Activated gamma-delta T cell treated with Interleukin-2 at 50 U/mL for 16 hours (primary cell): ENCODE measurements at regions not wholly inside any gene's neighbourhood (a gene's known extent, or its start where the extent isn't known, plus 50 kb on each side); places are given as distances from the start of the nearest gene placed in this dataset.
"Not testable (repeated sequence)": the region's sequence is repeated elsewhere in the genome, so short reads cannot be mapped to it uniquely, and the experiment has no call there.

Experiments
- DNase-seq: peaks from one replicate; pipeline ENCODE4 v3.0.0-alpha.2; 2020

DNA sequence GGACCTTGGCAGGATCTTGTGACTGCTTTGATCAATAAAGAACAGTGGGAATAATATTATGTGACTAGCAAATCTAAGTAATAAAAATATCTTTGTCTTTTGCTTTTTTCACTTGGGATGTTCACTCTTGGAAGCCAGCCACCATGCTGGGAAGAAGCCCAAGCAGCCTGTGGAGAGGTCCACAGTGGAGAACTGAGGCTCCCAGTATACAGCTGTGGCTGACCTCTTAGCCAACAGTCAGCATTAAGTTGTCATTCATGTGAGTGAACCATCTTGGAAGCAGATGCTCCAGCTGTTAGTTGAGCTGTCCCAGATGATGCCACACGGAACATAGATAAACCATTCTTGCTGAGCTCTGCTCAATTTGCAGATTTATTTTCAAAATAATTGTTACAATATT, 160.0 kb downstream of the OSR1 start:
- no peak for DNase-seq

- DNase-seq = no peak
Measured at GRCh38 chr2:19195661-19196060, 162.8 kb downstream of the OSR1 start.

GRCh38 chr2:19189391-19189790, 169.0 kb downstream of the OSR1 start:
- DNase-seq = no peak

DNA sequence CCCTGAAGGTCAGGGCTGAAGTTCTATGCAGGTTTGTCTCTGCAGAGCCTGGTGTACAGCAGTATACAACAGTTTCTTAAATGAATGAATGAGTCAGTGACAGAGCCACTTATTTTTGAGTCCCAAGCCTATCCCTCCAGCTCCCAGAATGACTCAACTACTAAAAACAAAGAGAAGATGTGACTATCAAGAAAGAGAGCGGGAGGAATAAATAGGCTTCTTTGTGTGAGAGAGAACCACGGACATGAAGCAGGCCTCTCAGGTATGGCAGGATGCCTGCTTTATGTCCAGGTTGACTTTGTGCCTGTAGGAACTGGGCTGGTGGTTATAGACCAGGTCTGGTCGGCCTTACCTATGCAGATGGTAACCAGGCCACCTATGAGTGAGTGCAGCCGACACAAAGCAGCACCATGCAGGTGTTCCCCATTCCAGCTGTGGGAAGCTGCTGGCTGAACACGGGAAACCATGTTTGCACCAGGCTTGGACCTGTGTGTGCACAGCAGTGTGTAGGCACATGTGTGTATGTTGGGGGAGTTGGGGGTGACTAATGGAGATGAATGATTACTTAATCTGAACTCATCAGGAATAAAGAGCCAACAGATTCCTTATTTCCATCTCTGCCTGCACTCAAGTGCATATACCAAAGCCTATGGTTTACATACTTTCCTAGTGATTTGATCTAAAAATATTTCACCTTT, 171.0 kb downstream of the OSR1 start:
- DNase-seq = no peak

DNA sequence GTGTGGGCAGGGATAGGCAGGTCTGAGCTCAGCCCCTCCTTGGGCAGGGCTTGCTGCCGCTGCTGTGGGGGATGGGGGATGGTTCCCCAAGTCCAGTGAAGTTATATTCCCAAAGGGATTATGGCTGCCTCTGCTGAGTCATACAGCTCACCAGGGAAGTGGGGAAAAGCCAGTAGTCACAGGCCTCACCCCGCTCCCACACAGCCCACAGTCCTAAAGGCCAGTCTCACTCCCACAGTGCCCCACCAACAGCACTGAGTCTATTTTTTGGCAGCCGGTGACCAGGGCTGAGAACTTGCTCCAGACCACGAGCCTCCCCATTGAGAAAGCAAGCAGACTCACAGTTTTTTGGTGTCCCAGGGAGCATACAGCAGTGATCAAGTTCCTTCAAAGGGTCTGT, 173.3 kb downstream of the OSR1 start:
- DNase-seq = no peak

- DNase-seq = no peak
Measured at GRCh38 chr2:19178175-19178574, 180.2 kb downstream of the OSR1 start.

DNA sequence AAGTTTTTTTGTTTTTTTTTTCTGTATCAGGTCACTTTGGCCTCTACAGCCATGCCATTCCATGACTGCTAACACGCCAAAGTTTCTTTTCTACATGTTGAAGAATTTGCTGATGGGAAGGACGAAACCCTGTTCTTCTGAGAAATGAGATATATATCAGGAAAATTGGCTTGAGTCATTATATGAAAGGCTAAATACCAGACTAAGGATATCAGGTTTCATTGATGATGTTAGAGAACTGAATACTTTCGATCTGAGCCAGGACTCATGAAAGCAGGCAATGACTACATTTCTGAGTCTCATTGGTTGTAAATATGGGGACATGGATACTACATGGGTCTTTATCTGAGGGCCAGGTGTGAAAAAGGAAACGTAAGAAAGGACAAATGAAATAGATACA, 181.4 kb downstream of the OSR1 start:
- DNase-seq = no peak

DNA sequence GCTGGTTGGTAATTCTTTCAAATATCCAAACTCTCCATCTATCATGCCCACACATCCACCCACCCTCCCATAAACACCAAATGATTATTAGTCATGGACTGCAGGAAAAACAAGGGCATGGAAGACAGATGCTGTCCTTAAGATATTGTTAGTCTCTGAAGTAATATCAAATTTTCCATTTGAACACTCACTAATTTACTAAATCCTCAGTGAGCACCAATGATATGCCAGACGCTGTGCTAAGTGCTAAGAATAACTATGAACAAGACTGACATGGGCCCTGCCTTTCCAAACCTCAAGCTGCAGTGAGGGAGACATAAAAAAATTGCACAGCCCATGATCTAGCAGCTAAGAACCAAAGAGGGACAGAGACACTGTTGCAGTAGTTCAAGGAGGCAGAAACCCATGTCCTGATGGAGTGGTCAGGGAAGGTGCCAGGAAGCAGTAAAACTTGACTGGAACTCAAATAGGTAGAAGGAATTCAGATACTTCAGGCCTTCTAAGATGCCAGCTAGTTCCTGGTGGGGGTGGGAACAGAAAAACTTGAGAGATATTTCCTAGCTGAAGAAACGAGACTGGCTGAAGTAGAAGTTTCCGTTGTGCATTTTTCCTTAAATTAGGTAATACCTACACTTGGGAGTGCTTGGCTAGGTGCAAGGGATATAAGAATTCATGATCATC, 182.1 kb downstream of the OSR1 start:
- no peak for DNase-seq

DNA sequence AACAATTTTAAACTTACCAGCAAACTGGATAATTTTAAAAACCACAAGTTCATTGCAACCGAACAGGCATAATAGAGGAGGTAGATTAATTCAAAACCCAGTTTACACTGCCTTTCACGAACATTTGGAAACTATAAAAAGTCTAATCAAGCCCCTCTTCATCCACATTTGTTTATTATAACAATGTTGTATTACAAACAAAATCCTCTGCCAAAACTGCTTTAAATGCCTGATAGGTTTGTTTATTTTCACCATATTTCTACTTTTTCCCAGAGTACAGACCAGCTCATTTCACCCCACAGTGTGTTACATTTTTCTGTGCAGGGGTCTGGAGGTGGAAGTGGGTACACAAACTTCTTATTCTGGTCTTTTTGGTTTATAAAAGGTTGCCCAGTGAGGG, 184.2 kb downstream of the OSR1 start:
- DNase-seq = no peak

DNA sequence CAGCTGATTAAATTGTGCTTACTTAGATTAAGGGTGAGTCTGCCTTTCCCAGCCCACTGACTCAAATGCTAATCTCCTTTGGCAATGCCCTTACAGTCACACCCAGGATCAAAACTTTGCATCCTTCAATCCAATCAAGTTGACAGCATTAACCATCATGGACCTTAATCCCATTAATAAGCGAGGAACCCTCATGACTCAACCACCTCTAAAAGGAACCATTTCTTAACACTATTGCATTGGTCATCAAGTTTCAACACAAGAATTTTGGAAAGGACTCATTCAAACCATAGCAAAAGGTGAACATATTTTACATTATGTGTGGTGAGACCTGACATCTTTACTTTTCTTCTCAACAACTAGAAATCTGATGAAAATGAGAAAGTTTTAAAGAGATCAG, 187.0 kb downstream of the OSR1 start:
- DNase-seq = no peak

DNA sequence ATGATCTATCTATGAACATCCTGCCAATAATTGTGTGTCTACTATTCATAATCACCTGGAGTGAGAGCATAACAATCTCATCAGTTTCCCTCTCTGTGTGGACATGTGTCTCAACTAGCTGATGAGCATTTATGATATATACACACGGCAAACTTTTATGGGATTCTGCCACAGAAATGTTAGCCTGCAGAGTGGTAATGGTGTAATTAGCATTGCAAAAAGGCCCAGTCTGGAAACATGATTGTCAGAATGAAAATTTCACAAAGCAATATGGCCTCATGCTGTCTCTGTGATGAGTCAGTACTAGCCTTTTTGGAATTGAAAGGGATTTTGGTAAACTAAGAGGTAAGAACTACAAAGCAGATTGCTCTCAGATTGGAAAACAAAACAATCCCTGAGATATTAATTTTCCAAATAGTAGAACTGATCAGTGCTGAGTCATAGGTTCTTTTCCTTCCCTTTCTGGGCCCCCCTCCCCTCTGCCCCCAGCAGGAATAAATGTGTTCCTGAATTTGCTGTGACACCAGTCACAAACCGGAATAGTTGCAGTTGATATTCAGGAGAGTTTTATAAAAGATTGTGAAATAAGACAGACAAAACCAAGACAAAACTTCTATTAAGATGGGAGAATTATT, 189.2 kb downstream of the OSR1 start:
- no peak for DNase-seq

DNA sequence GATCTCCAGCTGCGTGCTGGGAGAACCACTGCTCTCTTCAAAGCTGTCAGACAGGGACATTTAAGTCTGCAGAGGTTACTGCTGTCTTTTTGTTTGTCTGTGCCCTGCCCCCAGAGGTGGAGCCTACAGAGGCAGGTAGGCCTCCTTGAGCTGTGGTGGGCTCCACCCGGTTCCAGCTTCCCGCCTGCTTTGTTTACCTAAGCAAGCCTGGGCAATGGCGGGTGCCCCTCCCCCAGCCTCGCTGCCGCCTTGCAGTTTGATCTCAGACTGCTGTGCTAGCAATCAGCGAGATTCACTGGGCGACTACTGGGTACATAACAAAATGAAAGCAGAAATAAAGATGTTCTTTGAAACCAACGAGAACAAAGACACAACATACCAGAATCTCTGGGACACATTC, 194.3 kb downstream of the OSR1 start:
- not testable (repeated sequence) for DNase-seq

DNA sequence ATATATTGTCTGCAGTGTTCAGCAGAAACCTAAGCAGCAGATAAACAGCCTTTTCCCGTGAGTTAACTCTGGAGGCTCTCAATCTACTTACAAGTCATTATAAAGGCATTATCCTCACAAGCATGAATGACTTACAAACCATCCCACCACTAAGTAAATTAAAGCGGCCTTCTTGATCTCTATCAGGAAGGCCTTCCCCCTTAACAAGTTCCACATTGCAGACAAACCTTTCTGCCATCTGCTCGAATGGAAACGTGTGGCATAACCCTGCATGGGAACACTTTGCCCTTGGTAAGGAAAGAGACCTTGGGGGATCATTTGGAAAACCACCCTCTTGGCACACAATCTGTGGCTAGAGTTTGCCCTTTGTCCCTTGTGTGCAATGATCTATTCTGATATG, 199.5 kb downstream of the OSR1 start:
- no peak for DNase-seq

DNA sequence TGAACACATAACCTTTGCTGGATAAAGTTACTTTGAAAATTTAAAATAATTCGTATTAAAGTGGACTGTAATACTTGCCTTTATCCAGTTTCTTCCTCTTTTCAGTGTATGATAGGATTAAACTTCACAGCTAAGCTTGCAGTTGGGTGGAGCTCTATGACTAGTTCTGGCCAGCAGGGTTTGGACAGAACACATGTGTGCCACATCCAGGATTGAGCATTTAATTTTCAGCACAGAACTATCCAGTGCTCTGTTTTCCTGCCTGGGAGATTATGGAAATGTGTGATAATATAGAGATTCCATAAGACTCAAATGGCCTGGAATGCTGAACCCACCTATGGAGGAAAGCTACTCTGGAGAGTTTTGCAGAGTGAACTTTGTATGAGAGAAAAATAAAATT, 200.2 kb downstream of the OSR1 start:
- DNase-seq = no peak

GRCh38 chr2:19156646-19157045, 201.8 kb downstream of the OSR1 start:
- DNase-seq = no peak

GRCh38 chr2:19150726-19151125, 207.7 kb downstream of the OSR1 start:
- no peak for DNase-seq

- DNase-seq = no peak
Measured at GRCh38 chr2:19146867-19147266, 211.6 kb downstream of the OSR1 start.

DNA sequence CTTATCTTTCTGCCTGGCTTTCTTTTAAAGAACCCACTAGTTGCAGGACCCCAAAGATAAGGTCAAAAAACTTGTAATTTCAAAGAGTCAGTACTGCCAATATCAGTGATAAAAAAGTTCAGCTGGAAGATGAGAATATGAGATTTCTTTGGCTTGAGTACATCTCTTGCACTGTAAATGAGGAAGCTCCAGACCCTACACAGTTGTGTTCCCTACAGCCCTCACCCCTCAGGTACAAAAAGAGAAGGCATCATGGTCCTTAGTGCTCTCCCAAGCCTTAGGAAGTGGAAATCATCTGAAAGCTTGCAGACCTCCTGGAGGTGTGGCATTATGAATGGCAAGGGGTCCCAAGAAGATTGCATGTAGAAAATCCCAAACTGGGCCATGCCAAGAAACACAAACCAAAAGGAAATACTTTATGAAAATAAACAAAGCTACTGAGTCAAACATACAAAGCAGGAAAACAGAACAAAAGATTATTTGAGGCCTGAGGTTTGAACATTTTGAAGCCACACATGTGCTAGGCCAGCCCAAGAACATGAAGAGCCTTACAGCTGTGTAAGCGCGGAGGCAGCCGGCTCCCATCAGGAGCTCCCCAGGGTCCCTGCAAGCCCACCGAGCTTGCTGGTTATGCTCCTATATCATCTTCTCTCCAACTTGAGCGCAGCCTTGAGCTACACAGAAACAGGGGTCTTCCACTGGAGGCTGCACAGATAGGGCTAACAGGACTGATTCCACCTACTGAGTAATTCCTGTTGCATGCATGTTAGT, 217.0 kb downstream of the OSR1 start:
- DNase-seq = no peak

DNA sequence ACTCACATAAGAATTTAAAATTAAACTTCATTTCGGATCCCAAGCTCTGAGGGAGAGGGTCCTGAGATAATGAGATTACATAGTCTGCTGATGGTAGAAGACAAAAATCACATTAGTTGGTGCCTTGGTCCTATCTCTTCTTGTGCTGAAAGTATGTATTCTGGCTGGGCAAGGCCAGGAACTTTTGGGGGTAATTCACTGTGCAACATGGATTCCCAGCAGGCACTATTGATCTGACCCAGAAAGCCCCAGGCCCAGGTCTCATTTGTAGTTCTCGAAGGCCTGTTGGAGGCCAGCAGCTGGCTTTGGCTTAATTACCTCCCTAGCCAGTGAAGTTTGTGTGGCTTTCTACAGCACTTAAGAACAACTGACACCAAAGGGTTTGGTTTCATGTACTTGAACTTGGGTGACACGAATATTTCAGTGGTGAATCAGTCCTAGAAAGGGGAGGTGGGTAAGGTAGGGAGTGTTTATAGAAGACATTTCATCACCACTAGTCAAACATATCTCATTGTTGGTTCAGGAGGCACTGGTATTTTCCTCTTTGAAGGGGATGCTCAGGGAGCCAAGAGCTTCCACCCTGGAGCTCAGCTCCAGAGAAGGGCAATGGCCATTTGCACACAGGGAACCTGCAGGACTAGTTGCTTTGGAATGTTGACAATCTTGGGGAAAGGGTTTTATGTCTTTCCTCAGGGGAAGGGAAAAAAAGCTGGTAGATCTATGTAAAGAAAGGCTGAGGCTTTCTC, 217.8 kb downstream of the OSR1 start:
- DNase-seq = no peak

- DNase-seq = no peak
Measured at GRCh38 chr2:19139386-19139785, 219.0 kb downstream of the OSR1 start.

DNA sequence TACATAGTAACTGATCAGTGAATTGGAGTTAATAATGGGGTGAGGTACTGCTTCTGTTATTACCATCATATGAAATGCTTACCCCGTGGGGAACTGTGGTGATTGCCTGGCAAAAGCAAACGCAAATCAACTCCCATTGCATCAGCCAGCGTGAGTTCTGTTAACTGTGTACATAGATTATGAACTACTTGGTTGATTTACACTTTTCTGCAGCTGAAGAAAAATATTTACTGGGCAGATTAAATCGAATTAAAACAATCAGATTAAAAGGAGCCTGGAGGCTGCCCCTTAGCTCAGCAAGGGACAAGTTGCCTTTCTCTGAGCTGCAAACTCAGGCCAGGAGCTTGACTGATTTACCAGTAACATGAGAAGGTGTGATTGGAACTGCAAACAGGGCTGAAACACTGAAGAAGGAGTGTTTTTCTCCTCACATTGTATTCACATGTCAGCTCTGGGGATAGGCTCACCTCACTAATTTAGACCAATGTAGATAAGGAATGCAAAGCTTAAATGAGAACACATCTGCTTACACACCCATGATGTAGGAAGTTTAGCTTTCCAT, 220.1 kb downstream of the OSR1 start:
- DNase-seq = no peak

DNA sequence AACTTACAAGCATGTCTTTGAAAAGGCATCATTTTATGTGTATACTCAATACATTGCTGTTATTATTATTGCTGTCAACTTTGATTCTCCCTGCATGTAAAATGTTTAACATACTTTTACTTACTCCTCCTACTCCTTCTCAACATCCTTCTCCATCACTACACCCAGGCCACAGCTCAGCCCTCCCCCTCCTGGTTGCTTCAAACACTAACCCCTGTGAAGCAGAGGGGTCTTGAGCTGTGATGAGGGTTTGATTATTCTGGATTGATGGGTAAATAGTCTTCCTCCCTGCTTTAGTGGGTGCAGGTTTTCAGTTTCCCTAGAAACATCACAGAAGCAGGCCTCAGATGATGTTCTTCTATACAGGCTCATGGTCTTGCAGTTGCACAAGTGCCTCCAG, 221.0 kb downstream of the OSR1 start:
- no peak for DNase-seq

DNA sequence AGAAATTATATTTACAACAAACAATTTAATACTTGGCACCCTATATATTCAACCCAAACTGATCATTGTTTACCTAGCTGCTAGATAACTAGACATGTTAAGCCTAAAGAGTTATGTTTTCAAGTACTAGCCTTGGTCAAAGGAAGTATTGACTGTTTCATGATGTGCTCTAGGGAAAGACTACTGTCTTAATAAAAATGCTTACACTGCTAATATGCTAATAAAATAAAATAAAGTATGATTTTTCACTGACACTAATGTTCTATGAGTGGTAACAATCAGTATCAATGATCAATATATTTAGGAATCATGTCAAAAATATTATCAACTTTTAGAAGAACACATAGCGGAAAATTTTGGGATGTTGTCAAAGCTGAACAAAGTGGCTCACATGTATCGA, 225.5 kb downstream of the OSR1 start:
- no peak for DNase-seq
